T-helper 22 cell (primary cell): ENCODE measurements at regions not wholly inside any gene's neighbourhood (a gene's known extent, or its start where the extent isn't known, plus 50 kb on each side); places are given as distances from the start of the nearest gene placed in this dataset.

ENCODE experiments used
- DNase-seq: peaks from one replicate; pipeline ENCODE4 v3.0.0-alpha.2; 2020; ENCODE audit warnings: low read depth

DNA sequence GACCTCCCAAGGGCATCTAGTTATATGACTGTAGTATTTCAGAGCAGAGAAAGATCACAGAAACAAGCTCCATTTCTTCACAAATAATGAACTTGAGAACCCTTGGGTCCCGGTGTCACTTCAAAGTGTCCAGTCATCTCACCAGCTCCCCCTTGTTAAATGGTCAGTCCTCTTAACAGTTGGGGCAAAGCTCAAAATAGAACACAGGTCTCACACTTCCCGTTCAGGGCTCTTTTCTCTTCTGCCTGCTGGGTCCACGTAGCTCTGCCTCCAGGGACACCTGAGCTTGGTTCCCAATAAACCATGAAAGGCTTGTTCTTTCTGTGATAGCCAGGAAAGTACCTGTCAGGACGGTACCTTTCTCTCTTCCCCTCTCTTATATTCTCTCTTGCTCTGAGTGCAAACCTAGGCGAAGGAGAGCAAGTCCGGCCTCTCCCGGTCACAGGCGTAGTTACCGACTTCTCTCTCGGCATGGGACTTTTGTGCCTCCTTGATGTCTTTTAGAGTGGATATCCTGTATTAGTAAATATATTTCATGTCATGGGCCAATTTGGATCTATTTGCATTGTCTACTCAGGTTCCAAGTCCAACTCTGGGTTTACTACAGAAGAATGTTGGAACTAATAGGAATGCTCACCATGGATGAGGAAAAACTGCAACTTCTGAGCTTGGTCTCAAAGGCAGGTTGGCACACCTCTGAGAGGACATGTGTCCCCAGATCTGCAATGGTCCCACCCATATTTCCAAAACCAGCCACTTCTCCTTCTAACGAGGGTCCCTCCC, 118.8 kb upstream of the PARP11 start:
- no peak for DNase-seq

DNA sequence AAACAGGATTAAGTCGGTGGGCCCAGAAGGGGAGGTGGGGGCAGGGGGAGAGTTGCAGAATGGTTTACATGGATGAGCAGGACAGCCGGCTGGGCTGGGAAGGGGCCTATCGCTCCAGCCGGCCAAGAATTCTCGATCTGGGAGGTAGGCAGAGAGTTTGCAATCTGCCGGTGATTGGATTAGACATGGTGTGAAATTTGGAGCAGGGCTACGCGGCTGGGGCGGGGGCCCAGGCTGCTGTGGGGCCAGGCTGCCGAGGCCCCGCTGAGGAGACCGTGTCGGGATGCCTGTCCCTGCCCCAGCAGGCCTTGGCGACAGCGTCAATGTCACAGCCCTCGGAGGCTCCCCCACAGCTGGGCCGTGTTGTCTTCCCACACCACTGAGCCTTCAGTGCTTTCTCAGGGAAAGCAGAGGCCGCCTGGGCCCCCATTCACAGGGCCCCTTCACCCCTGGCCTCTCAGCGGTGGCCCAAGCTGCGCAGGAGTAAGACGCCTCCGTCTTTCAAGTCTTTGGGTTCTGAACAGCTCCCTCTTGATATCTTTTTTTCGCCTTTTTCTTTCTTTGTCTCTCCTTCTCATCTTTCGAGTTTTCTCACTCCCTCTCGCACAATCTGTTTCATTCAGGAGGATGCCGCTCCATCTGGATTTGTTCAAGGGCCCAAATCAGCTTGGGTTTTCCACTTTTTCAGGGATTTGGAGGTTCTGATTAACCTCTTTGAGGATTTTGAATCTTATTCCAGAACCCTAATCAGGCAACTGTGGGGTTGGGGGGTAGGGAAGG, 117.5 kb upstream of the PARP11 start:
- DNase-seq: no peak

DNA sequence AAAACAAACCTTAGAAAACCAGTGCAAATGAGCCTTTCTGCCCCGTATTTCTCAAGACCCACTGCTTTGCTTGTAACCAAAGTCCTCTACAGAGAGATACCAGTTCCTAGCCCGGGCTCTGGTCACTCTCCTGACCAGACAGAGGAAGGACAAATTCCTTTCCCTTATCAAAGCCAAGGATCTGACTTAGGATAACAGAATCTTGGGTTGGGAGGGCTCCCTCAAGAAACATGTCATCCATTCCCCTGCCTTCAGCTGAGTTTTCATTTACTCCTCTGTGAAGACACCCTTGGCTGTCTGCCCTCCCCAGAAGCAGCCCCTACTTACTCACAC, 116.0 kb upstream of the PARP11 start:
- no peak for DNase-seq

DNA sequence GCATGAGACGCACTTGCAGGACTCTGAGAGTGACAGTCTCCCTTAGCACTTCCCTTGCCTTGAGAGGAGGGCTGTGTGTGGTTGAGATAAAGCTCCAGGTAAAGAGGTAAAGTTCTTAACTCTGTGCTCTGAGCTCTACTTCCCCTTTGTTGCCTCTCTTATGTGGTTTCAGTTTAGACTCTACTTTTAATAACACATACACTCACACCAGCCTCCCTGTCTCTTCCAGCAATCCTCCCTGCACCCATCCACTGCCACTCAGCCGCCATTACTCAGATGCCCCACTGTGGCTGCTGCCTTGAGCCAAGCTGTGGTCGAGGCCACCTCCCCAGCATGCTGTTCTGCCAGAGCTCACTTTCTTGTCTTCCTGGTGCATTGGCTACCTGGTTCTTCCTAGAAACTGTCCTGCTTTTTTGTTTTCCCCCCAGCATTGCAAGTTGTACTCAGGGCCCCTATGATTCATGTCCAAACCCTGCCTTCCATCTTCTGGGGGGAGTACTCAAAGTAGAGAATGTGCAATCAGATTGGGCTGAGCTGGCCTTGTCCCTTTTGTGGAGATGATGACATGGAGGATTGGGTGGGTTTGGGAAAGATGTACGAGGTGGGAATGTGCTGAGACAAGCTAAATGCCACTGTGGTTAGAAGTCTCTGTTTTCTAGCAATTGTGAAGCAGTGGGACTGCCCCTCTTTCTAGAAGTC, 115.5 kb upstream of the PARP11 start:
- DNase-seq: no peak

DNA sequence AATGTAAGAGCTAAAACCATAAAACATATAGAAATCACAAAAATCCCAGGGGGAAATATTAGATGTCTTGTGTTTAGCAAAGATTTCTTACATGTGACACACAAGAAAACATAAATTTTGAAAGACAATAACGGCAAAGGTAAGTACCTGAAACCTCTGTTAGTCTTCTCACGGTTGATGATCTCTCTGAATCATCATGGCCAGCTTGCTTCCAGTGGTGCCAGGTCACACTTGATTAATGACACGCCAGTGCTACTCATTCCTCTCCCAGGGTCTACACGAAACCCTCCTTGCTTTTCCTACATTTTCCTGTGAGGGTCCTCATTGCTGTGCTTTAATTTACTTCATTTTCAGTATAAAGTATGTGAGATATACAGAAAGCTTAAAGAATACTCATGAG, 114.4 kb upstream of the PARP11 start:
- DNase-seq: no peak

DNA sequence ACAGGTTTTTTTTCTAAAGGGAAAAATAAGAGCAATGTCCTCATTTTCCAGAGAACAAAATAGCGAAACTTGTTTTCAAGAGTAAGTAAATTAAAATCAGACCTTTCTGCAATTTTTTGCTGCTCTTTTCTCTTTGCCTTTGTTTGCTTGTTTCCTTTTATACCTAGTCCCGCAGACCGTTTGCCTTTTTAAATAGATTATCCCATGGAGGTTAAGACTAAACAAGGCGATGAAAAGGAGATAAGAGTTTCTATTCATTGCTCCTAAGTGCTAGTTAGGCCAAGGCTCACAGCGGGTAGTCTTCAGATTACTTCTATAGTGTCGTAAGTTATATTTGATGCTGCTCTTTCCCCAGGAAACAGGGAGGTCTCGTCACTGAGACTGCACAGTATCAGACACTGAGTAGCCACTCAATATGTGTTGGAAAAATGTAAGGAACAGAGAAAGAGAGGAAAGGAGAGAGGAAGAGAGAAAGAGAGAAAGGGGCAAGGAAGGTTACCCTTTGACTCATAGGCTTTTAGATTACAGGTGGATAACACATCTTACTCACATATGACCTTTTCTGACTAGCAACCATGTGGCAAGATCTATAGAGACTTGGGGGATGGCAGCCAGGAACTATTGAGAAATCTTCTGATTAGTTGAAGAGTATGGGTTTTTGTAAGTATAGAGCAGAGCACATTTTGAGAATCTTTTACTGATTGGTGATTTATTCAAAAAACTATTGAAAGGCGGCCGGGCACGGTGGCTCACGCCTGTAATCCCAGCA, 107.5 kb upstream of the PARP11 start:
- DNase-seq: no peak

DNA sequence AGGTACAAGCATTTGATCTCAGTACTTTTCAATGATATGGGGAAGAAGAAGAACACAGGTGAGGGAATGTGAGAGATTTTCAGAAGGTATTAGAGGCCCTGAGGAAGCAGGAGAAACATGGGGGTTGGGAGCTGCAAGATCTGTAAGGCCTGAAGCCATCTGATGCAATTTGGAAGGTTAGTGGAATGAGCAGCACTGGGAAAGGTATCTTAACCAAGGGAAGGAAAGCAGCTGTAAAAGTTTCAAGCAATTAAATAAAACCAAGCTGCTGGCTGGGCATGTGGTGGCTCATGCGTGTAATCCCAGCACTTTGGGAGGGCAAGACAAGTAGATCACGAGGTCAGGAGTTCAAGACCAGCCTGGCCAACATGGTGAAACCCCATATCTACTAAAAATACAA, 104.4 kb upstream of the PARP11 start:
- DNase-seq: no peak

DNA sequence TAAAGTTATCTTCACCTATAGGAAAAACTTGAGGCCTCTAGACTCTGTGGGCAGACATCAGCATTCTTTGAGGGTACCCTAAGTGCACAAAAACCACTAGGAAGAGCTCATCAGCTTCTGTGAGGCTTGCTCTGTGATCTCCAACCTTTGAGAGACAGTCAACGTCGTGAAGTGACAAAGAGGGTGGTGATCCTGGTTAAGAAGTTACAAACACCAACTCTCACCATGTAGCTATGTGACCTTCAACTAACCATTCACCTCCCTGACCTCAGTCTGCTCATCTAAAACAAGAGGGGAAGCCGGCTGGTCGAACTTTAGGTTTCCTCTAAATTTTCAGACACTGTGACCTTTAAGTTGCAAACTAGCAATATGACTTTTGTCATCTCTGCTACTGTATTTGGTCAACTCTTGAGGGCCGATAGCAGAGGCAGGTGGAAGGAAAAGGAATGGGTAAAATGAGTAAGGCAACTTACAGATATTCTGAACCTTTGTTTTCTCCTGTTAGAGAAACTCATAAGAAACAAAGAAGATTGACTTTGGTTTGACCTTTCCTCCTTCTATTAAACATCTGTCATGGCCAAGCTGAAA, 103.2 kb upstream of the PARP11 start:
- DNase-seq: no peak

DNA sequence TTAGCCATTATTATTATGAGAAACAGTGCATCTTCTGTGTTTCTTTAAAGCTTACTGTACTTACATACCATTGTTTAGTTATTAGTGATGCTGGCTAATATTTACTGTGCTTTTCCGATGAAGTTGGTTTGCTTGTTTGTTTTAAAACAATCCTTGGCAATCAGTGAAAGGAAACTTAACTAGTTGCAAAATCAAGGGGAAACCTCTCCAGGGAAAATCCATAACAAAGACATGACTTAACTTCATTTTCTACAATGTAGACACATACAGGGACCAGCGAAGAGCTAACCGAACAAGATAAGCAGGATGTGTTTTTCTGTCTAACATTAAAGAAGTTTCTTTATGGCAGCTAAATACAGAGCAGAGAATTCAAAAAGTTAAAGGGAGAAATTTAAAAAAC, 102.5 kb upstream of the PARP11 start:
- DNase-seq: no peak

DNA sequence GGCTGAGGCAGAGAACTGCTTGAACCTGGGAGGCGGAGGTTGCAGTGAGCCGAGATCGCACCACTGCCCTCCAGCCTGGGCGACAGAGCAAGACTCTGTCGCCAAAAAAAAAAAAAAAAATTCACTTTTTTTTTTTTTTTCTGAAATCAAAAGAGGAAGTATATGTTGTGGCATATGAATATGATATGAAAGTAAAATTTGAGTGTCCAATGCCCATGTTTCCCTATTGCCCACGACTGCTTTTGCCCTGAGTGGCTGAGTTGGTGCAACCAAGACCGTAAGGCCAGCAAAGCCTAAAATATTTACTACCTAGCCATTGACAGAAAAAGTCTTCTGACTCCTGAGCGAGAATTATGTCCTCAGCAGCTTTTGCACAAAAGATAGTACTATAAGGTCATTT, 101.7 kb upstream of the PARP11 start:
- DNase-seq: no peak

DNA sequence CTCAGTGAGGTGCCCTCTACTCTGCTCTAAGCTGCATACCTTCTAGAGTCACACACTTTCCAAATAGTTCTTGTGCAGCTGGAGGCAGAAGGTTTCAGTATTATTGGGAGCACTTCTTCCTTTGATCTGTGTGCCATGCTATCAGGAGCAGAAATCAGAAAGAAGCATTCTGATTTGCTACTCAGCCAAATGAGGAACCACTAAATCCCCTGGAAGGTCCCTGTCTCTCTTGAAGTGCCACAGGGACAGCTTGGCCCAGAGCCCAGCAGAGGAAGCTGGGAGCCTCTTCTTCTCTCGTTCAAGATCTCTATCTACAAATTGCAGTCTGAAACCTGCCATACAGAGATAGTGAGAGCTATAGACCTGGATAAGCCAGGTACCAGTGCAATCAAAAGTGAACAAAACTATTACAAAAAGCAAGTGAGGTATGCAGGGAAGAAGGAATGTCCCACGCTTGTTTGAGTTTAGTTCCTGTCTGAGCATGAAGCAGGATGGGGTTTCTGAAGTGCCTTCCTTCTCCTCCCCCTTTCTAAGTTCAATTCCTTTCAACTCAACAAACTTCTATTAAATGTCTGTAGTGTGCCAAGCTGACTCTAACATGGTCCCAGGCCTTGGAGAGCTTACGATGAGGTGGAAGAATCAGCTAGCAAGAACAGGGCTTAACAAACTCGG, 100.9 kb upstream of the PARP11 start:
- no peak for DNase-seq

DNA sequence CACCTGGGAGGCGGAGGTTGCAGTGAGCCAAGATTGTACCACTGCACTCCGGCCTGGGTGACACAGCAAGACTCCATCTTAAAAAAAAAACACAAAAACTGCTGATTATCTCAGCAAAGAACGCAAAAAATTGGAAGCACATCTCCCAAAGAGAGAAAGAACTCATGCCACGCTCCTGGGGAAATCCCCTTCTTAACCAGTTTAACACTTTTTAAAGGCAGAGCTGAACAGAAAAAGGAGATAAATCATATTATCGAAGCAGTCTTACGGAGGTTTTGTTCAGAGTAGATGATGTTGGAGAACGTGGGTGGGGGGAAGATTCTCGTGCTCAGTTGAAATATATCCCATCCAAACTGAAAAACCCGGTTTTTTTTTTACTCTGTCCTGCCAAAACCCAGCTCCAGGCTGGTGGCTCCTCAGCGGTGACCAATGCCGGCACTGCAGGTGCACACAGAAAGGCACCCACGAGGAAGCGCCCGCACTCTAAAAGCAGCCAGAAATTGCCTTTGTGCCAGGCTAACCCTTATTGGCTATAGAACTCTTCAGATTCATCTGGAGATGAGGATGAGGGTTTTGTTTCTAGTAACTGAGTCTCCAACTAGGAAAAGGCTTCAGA, 100.2 kb upstream of the PARP11 start:
- no peak for DNase-seq

DNA sequence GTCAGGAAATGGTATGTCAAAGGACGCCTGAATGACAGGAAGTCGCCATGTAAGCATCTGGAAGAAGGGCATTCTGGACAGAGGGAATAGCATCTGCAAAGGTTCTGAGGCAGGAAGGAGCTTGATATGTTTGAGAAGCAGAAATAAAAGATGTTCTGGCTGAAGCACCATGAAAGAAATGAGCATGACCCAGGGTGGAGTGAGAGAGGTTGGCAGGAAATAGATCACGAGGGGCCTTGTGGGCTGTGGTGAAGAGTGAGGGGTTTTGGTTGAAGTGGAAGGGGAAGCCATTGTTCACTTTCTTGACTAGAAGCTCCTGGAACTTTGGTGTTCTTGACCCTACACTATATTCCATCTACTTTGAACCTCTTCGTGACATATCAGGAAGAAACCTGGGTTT, 99.4 kb upstream of the PARP11 start:
- peak; percentile 19 for DNase-seq

DNA sequence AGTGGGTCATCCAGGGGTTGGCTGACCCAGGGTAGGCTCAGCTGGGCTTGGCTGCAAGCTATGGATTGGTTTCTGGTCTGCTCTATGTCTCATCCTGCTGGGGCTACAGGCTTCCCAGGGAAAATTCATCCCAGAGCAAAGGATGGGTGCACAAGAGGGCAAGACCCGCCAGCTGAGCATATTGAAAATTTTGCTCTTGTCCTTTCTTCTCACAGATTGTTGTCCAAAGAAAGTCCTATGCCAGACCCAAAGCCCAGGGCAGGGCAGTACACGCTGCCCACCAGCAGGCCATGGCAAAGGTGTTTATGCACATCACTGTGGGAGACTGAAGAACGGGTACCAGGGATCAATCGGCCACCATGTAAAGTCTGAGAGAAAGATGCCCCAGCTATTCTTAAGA, 95.3 kb upstream of the PARP11 start:
- DNase-seq: no peak

DNA sequence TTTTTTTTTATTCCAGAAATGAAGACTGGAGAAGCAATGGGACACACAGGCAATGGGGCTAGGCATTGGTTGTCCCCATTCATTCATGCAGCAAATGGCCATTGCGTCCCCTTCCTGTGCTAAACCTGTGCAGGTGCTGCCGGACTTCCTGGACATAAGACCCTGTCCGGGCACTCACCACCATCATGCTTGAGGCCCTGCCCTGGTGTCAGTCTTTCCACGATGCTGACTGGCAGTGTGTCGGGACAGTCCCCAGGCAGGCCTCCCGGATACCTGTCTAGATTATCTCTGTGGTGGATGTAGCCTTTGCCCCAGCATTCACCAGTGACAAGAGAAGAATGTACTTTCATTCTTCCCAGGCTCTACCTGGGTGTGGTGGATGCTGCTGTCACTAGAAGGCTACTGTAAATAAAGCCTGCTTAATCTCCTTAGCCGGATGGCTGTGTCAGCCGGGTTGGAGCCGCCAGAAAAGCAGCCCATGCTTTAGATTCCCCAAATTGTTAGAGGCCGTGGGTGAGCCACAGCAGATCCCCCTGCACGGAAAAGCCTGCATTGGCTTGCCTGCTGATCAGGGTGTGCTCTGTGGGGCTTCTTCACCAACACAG, 94.5 kb upstream of the PARP11 start:
- no peak for DNase-seq

DNA sequence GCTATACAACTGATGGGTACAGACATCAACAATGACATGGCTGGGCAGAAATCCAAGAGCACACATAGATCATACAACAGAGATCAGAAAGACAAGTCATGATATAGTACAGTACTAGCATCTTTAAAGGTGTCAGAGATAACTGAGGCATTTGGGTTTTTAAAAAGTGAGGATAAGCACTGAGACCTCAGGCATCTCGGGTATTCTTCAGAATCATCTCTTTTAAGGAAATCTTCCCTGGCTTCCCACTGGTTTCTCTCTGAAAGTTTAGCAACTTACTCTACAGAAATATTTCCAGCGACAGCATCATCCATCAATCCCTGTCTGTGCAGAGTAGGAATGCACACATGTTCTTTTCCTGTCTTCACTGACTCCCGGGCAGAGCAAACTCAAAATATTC, 93.2 kb upstream of the PARP11 start:
- no peak for DNase-seq

DNA sequence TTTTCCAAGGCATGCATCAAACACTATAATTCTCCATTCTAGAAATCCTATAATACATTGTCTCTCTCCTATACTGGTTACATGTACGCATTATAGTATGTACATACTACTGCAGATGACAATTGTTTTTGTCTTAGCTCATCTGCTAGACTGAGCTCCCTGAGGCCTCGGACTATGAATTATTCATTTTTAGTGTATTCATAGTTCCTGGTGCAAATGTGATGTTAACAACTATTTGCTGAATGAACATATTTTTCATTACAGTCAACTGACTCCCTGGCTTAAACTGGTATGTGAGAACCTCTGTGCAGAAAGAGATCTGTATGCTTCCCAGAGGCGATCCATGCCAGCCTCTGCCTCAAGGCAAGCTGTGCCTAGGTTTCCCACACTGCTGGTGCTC, 91.8 kb upstream of the PARP11 start:
- DNase-seq: no peak

DNA sequence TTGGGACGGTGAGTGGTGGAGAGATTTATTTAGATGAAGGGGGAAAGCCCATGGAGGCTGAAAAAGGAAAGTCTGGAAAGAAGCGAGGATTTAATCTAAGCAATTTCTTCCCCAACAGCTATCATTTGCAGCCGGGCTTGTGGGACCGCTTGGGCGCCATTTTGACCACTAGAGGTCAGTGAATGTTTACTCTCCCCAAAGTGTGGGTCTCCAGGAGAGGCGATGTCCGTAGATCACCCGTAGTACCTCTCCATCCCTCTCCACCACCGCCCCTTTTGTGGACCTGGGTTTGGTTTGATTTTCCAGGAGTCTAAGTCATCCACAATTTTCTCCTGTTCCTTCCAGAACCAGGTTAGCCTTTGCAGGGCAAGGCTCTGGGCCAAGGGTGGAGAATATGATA, 91.2 kb upstream of the PARP11 start:
- no peak for DNase-seq

DNA sequence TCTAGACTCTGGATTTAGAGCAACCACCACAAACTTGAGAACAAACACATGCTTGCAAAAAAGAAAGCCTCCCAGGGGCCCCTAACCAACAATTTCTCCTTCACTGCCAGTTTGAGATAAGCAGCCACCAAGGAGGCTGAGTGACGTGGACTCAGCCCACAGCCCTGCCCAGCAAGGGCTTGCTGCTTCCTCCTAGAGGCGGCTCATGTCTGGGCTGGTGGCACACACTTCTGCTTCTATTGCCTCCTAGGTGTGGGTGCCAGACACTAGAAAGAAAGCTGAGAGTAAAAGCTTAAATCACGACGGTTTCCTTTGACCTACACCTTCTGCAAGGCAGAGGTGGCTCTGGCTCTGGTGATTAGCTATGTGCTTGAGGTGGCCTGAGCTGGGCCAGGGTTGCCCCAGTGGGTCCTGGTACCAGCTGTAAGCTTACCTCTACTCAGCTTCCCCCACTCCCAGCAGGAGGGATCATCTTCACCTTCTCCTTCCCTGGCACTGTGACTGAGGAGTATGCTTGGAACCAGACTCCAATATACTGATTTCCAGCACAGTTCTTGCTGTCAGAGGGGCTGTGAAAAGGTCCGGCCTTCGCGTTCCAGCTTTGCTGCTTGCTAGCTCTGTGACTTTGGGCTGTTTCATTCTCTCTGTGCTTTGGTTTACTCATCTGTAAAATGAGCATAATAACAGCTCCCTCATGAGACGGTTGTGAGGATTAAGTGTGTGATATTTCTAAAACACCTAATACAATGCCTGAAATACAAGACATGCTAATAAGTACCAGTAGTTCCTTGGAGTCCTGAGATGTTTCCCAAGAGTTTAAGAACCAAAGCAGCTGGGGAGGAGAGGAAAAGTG, 89.7 kb upstream of the PARP11 start:
- DNase-seq: peak; percentile 71

DNA sequence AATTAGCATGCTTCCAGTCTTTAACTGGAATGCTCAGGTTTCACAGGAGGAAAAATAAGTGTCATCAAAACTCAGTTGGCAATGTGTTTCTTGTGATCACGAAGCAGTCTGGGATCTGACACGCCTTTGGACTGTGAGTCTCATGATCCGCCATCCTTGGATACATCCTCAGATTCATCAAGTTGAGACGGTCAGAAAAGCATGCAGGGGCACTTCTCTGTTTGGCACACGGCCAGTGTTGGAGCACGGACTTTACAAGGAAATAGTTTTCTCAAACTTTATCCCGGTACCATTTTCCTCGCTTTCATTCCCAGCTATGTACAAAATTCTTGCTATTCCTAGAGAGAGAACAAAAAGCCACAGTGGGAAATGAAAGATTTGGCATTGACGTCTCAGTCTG, 88.4 kb upstream of the PARP11 start:
- DNase-seq: no peak
